ENCODE measurements at regions not wholly inside any gene's neighbourhood (a gene's known extent, or its start where the extent isn't known, plus 50 kb on each side); places are given as distances from the start of the nearest gene placed in this dataset.

- TF ChIP-seq CTCF (IDR thresholded peaks at IDR 0.05) (no peak), POLR2A (IDR thresholded peaks at IDR 0.05) (no peak)
Observed at GRCh38 chr3:178382449-178383061, 153.7 kb upstream of the KCNMB2 start.
